NCI-H774 (cell line): ENCODE measurements at regions not wholly inside any gene's neighbourhood (a gene's known extent, or its start where the extent isn't known, plus 50 kb on each side); places are given as distances from the start of the nearest gene placed in this dataset.
A peak's percentile ranks its signal among the peaks of the same experiment; 100 is the strongest.
"Not testable (repeated sequence)": the region's sequence is repeated elsewhere in the genome, so short reads cannot be mapped to it uniquely, and the experiment has no call there.

Source experiments
- DNase-seq: peaks from one replicate; lab custom pipeline; 2025; lab: John Stamatoyannopoulos, UW

GRCh38 chr5:114054594-114054993 is 307.3 kb upstream of the KCNN2 start:
- no peak for DNase-seq

GRCh38 chr5:114055318-114056184 is 306.3 kb upstream of the KCNN2 start:
- peak; percentile 29 for DNase-seq

- DNase-seq: no peak
Measured at GRCh38 chr5:114056185-114056538, 305.7 kb upstream of the KCNN2 start.

GRCh38 chr5:114060866-114061265 is 301.0 kb upstream of the KCNN2 start:
- DNase-seq: no peak

- DNase-seq: no peak
Measured at GRCh38 chr5:114062932-114063867, 298.7 kb upstream of the KCNN2 start.

- no peak for DNase-seq
Measured at GRCh38 chr5:114065912-114066311, 296.0 kb upstream of the KCNN2 start.

GRCh38 chr5:114070093-114070722 is 291.7 kb upstream of the KCNN2 start:
- DNase-seq: no peak

- no peak for DNase-seq
Measured at GRCh38 chr5:114089259-114089658, 272.6 kb upstream of the KCNN2 start.

GRCh38 chr5:114097570-114097969 is 264.3 kb upstream of the KCNN2 start:
- DNase-seq: no peak

GRCh38 chr5:114099161-114099560 is 262.7 kb upstream of the KCNN2 start:
- no peak for DNase-seq

GRCh38 chr5:114101153-114101552 is 260.7 kb upstream of the KCNN2 start:
- no peak for DNase-seq

- DNase-seq: no peak
Measured at GRCh38 chr5:114113604-114114003, 248.3 kb upstream of the KCNN2 start.

- no peak for DNase-seq
Measured at GRCh38 chr5:114116981-114117380, 244.9 kb upstream of the KCNN2 start.

- DNase-seq: no peak
Measured at GRCh38 chr5:114118511-114118910, 243.4 kb upstream of the KCNN2 start.

GRCh38 chr5:114120166-114120565 is 241.7 kb upstream of the KCNN2 start:
- no peak for DNase-seq

GRCh38 chr5:114122852-114123251 is 239.0 kb upstream of the KCNN2 start:
- DNase-seq: no peak

- no peak for DNase-seq
Measured at GRCh38 chr5:114123654-114124053, 238.2 kb upstream of the KCNN2 start.

GRCh38 chr5:114146398-114146797 is 215.5 kb upstream of the KCNN2 start:
- DNase-seq: no peak

- no peak for DNase-seq
Measured at GRCh38 chr5:114148253-114148652, 213.6 kb upstream of the KCNN2 start.

- DNase-seq: not testable (repeated sequence)
Measured at GRCh38 chr5:114148728-114149127, 213.1 kb upstream of the KCNN2 start.

GRCh38 chr5:114152656-114153360 is 209.1 kb upstream of the KCNN2 start:
- no peak for DNase-seq

GRCh38 chr5:114153392-114153791 is 208.5 kb upstream of the KCNN2 start:
- no peak for DNase-seq
